ENCODE measurements at regions not wholly inside any gene's neighbourhood (a gene's known extent, or its start where the extent isn't known, plus 50 kb on each side); places are given as distances from the start of the nearest gene placed in this dataset.

GRCh38 chr6:167714152-167714551 is 112.6 kb upstream of the AFDN start:
- Mint-ChIP-seq H3K9me3 (ENCODE audit: low read depth, unreplicated experiment) (no peaks in the 10 kb centered on the region), H3K27me3 (ENCODE audit: unreplicated experiment) (peaks cover 85% of the 10 kb centered on the region), H3K27ac (ENCODE audit: unreplicated experiment) (no peak overlapping the region), H3K36me3 (ENCODE audit: insufficient read depth, unreplicated experiment) (no peaks in the 10 kb centered on the region), H3K4me1 (ENCODE audit: low read depth, unreplicated experiment) (no peaks in the 10 kb centered on the region), H3K4me3 (ENCODE audit: low read depth, unreplicated experiment) (no peak overlapping the region)
- intact Hi-C loops (cut with micrococcal nuclease; ENCODE audit: unreplicated experiment): no loop called here
- CTCF ChIA-PET: no interaction called here
- no peak for TF ChIP-seq CTCF (IDR thresholded peaks at IDR 0.05; ENCODE audit: unreplicated experiment)
- DNase-seq: no peak
- no TSS peak for BruUV-seq (replicated peaks)

GRCh38 chr6:167717455-167717854 is 109.3 kb upstream of the AFDN start:
- no peak for TF ChIP-seq CTCF (IDR thresholded peaks at IDR 0.05; ENCODE audit: unreplicated experiment)
- no TSS peak for BruUV-seq (replicated peaks)
- CTCF ChIA-PET: no interaction called here
- Mint-ChIP-seq H3K36me3 (ENCODE audit: insufficient read depth, unreplicated experiment) (no peaks in the 10 kb centered on the region), H3K4me1 (ENCODE audit: low read depth, unreplicated experiment) (no peaks in the 10 kb centered on the region), H3K27me3 (ENCODE audit: unreplicated experiment) (peaks cover 66% of the 10 kb centered on the region), H3K4me3 (ENCODE audit: low read depth, unreplicated experiment) (no peak overlapping the region), H3K27ac (ENCODE audit: unreplicated experiment) (no peak overlapping the region), H3K9me3 (ENCODE audit: low read depth, unreplicated experiment) (no peaks in the 10 kb centered on the region)
- intact Hi-C loops (cut with micrococcal nuclease; ENCODE audit: unreplicated experiment): no loop called here
- no peak for DNase-seq

- DNase-seq: no peak
- Mint-ChIP-seq H3K27ac (ENCODE audit: unreplicated experiment) (no peak overlapping the region), H3K4me3 (ENCODE audit: low read depth, unreplicated experiment) (no peak overlapping the region), H3K9me3 (ENCODE audit: low read depth, unreplicated experiment) (no peaks in the 10 kb centered on the region), H3K36me3 (ENCODE audit: insufficient read depth, unreplicated experiment) (no peaks in the 10 kb centered on the region), H3K4me1 (ENCODE audit: low read depth, unreplicated experiment) (no peaks in the 10 kb centered on the region), H3K27me3 (ENCODE audit: unreplicated experiment) (peaks cover 61% of the 10 kb centered on the region)
- intact Hi-C loops (cut with micrococcal nuclease; ENCODE audit: unreplicated experiment): no loop called here
- no TSS peak for BruUV-seq (replicated peaks)
- CTCF ChIA-PET: no interaction called here
- TF ChIP-seq CTCF (IDR thresholded peaks at IDR 0.05; ENCODE audit: unreplicated experiment): no peak
Observed at GRCh38 chr6:167717867-167718266, 108.8 kb upstream of the AFDN start.

GRCh38 chr6:167719920-167720319 is 106.8 kb upstream of the AFDN start:
- H3K9me3 Mint-ChIP-seq (ENCODE audit: low read depth, unreplicated experiment): no peaks in the 10 kb centered on the region
- CTCF ChIA-PET: no interaction called here
- no peak overlapping the region for H3K27ac Mint-ChIP-seq (ENCODE audit: unreplicated experiment)
- DNase-seq: no peak
- BruUV-seq (replicated peaks): no TSS peak
- no peaks in the 10 kb centered on the region for H3K4me1 Mint-ChIP-seq (ENCODE audit: low read depth, unreplicated experiment)
- peaks cover 41% of the 10 kb centered on the region for H3K27me3 Mint-ChIP-seq (ENCODE audit: unreplicated experiment)
- no peak for TF ChIP-seq CTCF (IDR thresholded peaks at IDR 0.05; ENCODE audit: unreplicated experiment)
- intact Hi-C loops (cut with micrococcal nuclease; ENCODE audit: unreplicated experiment): no loop called here
- no peak overlapping the region for H3K4me3 Mint-ChIP-seq (ENCODE audit: low read depth, unreplicated experiment)
- H3K36me3 Mint-ChIP-seq (ENCODE audit: insufficient read depth, unreplicated experiment): no peaks in the 10 kb centered on the region
